Caco-2 (cell line): ENCODE measurements at regions not wholly inside any gene's neighbourhood (a gene's known extent, or its start where the extent isn't known, plus 50 kb on each side); places are given as distances from the start of the nearest gene placed in this dataset.

Experiments
- BruUV-seq: library from RNA; stranded (reverse); fragments of 400-500 nt; replicated peaks from 2 replicates; lab custom pipeline; 2021; lab: Mats Ljungman, UMichigan
- CTCF ChIA-PET: fragments of 300-600 bp; sonication (Branson Sonifier 250); formaldehyde crosslinking; loops from one replicate; lab custom pipeline; 2022; ENCODE audit warnings: antibody characterized with exemption; lab: Charles Lee
- POLR2A ChIA-PET: fragments of 300-600 bp; sonication (Branson Sonifier 250); formaldehyde crosslinking; loops from one replicate; lab custom pipeline; 2022; ENCODE audit warnings: antibody characterized with exemption; lab: Charles Lee
- DNase-seq, 2 experiments: peaks; one replicate each; pipeline versions ENCODE4 v3.0.0 to v3.0.0-alpha.2; 2020 to 2022
- H3K27me3 ChIP-seq: replicated peaks from 2 replicates; pipeline ENCODE4 v1.6.0; 2011; ENCODE audit warnings: low read length; ENCODE audit not compliant: control insufficient read depth, insufficient read depth
- H3K36me3 ChIP-seq: 2 replicates; pipeline ENCODE4 v1.5.1; 2011; ENCODE audit warnings: low read length; ENCODE audit not compliant: control insufficient read depth, insufficient read depth
- H3K4me1 ChIP-seq: fragments of 250-450 bp; sonication (Bioruptor Pico); 2 replicates; pipeline ENCODE4 v1.5.1; 2020; ENCODE audit warnings: mild to moderate bottlenecking
- H3K4me3 ChIP-seq: 2 replicates; pipeline ENCODE4 v1.5.1; 2011; ENCODE audit warnings: low read depth, mild to moderate bottlenecking, control low read depth, low read length
- H3K9me3 ChIP-seq: fragments of 250-450 bp; sonication (Bioruptor Pico); 2 replicates; pipeline ENCODE4 v1.5.1; 2020; ENCODE audit warnings: mild to moderate bottlenecking, moderate library complexity
- H3K27ac Mint-ChIP-seq: one replicate; pipeline ENCODE4 v1.8.0; 2022; ENCODE audit warnings: mixed read lengths; ENCODE audit not compliant: unreplicated experiment
- H3K27me3 Mint-ChIP-seq: one replicate; pipeline ENCODE4 v1.8.0; 2022; ENCODE audit warnings: mixed read lengths; ENCODE audit not compliant: insufficient read depth, unreplicated experiment
- H3K36me3 Mint-ChIP-seq: one replicate; pipeline ENCODE4 v1.8.0; 2022; ENCODE audit warnings: mild to moderate bottlenecking, mixed read lengths; ENCODE audit not compliant: insufficient read depth, unreplicated experiment
- H3K4me1 Mint-ChIP-seq: one replicate; pipeline ENCODE4 v1.8.0; 2022; ENCODE audit warnings: low read depth, mixed read lengths; ENCODE audit not compliant: unreplicated experiment
- H3K4me3 Mint-ChIP-seq: one replicate; pipeline ENCODE4 v1.8.0; 2022; ENCODE audit warnings: mild to moderate bottlenecking, moderate library complexity, mixed read lengths; ENCODE audit not compliant: unreplicated experiment
- H3K9me3 Mint-ChIP-seq: one replicate; pipeline ENCODE4 v1.8.0; 2022; ENCODE audit warnings: mixed read lengths; ENCODE audit not compliant: unreplicated experiment
- intact Hi-C: fragments of 100-400 bp; cut with micrococcal nuclease; formaldehyde crosslinking; loops from one replicate; pipeline ENCODE4 v1.10.0; 2022; ENCODE audit not compliant: unreplicated experiment
- TF ChIP-seq, protein P1 (sequence below), 2 experiments: fragments of 200-600 bp in 1 of 2; IDR thresholded peaks; 1 replicate in 1 of 2; 2 replicates in 1 of 2; pipeline versions ENCODE4 v1.5.1 to v1.8.0; 2011 to 2022; ENCODE audit warnings: antibody characterized with exemption in 1 of 2, control low read depth in 1 of 2, inconsistent platforms in 1 of 2, low read depth in 1 of 2, low read length in 1 of 2, mild to moderate bottlenecking in 1 of 2, moderate library complexity in 1 of 2; ENCODE audit not compliant: insufficient read depth in 1 of 2, severe bottlenecking in 1 of 2, unreplicated experiment in 1 of 2

DNA sequence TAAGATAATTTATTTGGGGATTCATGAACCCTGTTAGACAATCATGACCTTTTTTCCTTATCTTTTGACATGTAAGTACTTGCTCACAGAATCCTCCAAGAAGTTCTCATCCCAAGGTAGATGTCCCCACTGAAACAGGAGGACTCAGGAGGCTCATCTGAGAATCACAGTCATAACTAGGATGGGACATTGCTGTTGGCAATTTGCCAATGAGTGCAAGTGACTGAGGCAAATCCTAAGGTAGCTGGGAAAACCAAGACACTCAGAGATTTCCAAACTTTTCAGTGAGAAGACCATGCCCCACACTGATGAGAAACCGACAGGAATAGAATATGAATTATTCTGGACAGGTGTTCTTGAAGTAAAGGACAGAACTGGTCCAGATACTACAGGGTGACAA is 735.0 kb downstream of the TMEM182 start:
- no peak for DNase-seq
- Histone ChIP-seq H3K4me1 (no peaks in the 10 kb centered on the region), H3K9me3 (no peaks in the 10 kb centered on the region), H3K36me3 (no peaks in the 10 kb centered on the region), H3K4me3 (no peak overlapping the region), H3K27me3 (no peaks in the 10 kb centered on the region)
- Mint-ChIP-seq H3K36me3 (no peaks in the 10 kb centered on the region), H3K4me1 (no peaks in the 10 kb centered on the region), H3K27me3 (no peaks in the 10 kb centered on the region), H3K27ac (no peak overlapping the region), H3K9me3 (no peaks in the 10 kb centered on the region), H3K4me3 (no peak overlapping the region)
- intact Hi-C loops, result no loop called here
- CTCF ChIA-PET, result no interaction called here
- BruUV-seq, result no TSS peak
- TF ChIP-seq, protein P1, sequence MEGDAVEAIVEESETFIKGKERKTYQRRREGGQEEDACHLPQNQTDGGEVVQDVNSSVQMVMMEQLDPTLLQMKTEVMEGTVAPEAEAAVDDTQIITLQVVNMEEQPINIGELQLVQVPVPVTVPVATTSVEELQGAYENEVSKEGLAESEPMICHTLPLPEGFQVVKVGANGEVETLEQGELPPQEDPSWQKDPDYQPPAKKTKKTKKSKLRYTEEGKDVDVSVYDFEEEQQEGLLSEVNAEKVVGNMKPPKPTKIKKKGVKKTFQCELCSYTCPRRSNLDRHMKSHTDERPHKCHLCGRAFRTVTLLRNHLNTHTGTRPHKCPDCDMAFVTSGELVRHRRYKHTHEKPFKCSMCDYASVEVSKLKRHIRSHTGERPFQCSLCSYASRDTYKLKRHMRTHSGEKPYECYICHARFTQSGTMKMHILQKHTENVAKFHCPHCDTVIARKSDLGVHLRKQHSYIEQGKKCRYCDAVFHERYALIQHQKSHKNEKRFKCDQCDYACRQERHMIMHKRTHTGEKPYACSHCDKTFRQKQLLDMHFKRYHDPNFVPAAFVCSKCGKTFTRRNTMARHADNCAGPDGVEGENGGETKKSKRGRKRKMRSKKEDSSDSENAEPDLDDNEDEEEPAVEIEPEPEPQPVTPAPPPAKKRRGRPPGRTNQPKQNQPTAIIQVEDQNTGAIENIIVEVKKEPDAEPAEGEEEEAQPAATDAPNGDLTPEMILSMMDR (IDR thresholded peaks at IDR 0.05; ENCODE audit: insufficient read depth in 1 of 2, low read depth in 1 of 2, low read length in 1 of 2, severe bottlenecking in 1 of 2, unreplicated experiment in 1 of 2), result no peak
- POLR2A ChIA-PET, result no interaction called here

DNA sequence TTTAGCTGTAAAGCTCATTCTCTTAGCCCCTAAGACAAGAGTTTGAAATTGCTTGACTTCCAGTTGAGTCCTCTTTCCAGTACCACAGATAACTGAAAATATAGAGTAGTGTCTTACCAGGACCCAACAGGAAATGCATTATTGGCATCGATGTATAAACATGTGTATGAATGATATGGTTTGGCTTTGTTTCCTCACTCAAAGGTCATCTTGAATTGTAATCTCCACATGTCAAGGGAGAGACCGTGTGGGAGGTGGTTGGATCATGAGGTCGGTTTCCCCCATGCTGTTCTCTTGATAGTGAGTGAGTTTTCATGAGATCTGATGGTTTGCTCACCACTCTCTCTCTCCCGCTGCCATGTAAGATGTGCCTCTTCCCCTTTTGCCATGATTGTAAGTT is 745.0 kb downstream of the TMEM182 start:
- H3K4me3 Mint-ChIP-seq, result no peak overlapping the region

DNA sequence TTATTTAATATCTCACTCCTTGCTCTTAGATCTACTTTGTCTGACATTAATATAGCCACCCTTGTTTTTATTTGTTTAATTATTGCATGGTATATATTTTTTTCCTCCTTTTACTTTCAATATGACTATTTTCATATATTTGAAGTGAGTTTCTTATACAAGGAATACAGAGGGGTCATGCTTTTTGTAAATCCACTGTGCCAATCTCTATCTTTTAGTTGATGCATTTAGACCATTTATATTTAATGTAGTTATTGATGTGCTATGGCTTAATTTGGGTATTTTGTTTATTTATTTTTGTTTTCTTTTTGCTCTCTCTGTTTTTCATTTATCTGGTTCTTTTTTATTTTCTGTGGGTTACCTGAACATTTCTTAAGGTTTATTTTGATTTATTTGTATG is 750.6 kb downstream of the TMEM182 start:
- DNase-seq, result no peak
- Histone ChIP-seq H3K27me3 (no peaks in the 10 kb centered on the region), H3K36me3 (no peaks in the 10 kb centered on the region), H3K4me3 (no peak overlapping the region), H3K4me1 (no peaks in the 10 kb centered on the region), H3K9me3 (no peaks in the 10 kb centered on the region; the same call in 1 of the 2 replicates)
- BruUV-seq, result no TSS peak
- peaks cover 20% of the 10 kb centered on the region for H3K9me3 Mint-ChIP-seq
- intact Hi-C loops, result no loop called here
- no peak overlapping the region for H3K4me3 Mint-ChIP-seq
- H3K27ac Mint-ChIP-seq, result no peak overlapping the region
- H3K36me3 Mint-ChIP-seq, result no peaks in the 10 kb centered on the region
- TF ChIP-seq, protein P1 (IDR thresholded peaks at IDR 0.05; ENCODE audit: insufficient read depth in 1 of 2, low read depth in 1 of 2, low read length in 1 of 2, severe bottlenecking in 1 of 2, unreplicated experiment in 1 of 2), result no peak
- ChIA-PET CTCF (no interaction called here), POLR2A (no interaction called here)
- no peaks in the 10 kb centered on the region for H3K4me1 Mint-ChIP-seq
- no peaks in the 10 kb centered on the region for H3K27me3 Mint-ChIP-seq

More for the DNA sequence above, 745.0 kb downstream of the TMEM182 start:
- no peaks in the 10 kb centered on the region for H3K36me3 Mint-ChIP-seq
- ChIA-PET CTCF (no interaction called here), POLR2A (no interaction called here)
- no peaks in the 10 kb centered on the region for H3K4me1 ChIP-seq
- H3K36me3 ChIP-seq, result no peaks in the 10 kb centered on the region
- DNase-seq, result no peak
- no TSS peak for BruUV-seq
- TF ChIP-seq, protein P1 (IDR thresholded peaks at IDR 0.05; ENCODE audit: insufficient read depth in 1 of 2, low read depth in 1 of 2, low read length in 1 of 2, severe bottlenecking in 1 of 2, unreplicated experiment in 1 of 2), result no peak
- H3K27ac Mint-ChIP-seq, result no peak overlapping the region
- no peaks in the 10 kb centered on the region for H3K27me3 ChIP-seq
- no peaks in the 10 kb centered on the region for H3K9me3 Mint-ChIP-seq
- H3K9me3 ChIP-seq, result no peaks in the 10 kb centered on the region
- H3K4me3 ChIP-seq, result no peak overlapping the region
- H3K27me3 Mint-ChIP-seq, result no peaks in the 10 kb centered on the region
- H3K4me1 Mint-ChIP-seq, result no peaks in the 10 kb centered on the region
- intact Hi-C loops, result no loop called here
